K562 (cell line): ENCODE measurements at regions not wholly inside any gene's neighbourhood (a gene's known extent, or its start where the extent isn't known, plus 50 kb on each side); places are given as distances from the start of the nearest gene placed in this dataset.

ENCODE experiments used
- CBFB ChIP-seq: sonication (generic); formaldehyde crosslinking; IDR thresholded peaks from 2 replicates; pipeline ENCODE4 v1.4.0; 2020; ENCODE audit warnings: mild to moderate bottlenecking, missing genetic modification reagents
- DMBX1 ChIP-seq: fragments of 250-450 bp; sonication (Bioruptor Pico); IDR thresholded peaks from 2 replicates; pipeline ENCODE4 v1.8.0; 2022; ENCODE audit warnings: inconsistent platforms, mild to moderate bottlenecking, moderate library complexity, borderline replicate concordance
- ESRRA ChIP-seq: fragments of 450-650 bp; IDR thresholded peaks from 2 replicates; pipeline ENCODE4 v1.6.1; 2014; ENCODE audit warnings: low read depth, mild to moderate bottlenecking, moderate library complexity, borderline replicate concordance
- MYC ChIP-seq, 2 experiments: fragments of 250-450 bp in 1 of 2; sonication (Bioruptor Pico) in 1 of 2; IDR thresholded peaks; 2 replicates each; pipeline versions ENCODE4 v1.5.1 to v1.6.1; 2012 to 2021; ENCODE audit warnings: low read depth in 2 of 2, borderline replicate concordance in 1 of 2, improper control_type of control experiment in 1 of 2, low read length in 1 of 2, mild to moderate bottlenecking in 1 of 2, moderate library complexity in 1 of 2
- NR2C2 ChIP-seq, 2 experiments: fragments of 200-800 bp in 1 of 2; sonication (Bioruptor generic) in 1 of 2; sonication (generic) in 1 of 2; formaldehyde crosslinking in 1 of 2; IDR thresholded peaks; 2 replicates each; pipeline versions ENCODE4 v1.6.1 to v1.8.0; 2016 to 2022; ENCODE audit warnings: mild to moderate bottlenecking in 1 of 2, missing compliant biosample characterization in 1 of 2, missing genetic modification characterization in 1 of 2, missing genetic modification reagents in 1 of 2
- PYGO2 ChIP-seq: fragments of 450-650 bp; IDR thresholded peaks from 2 replicates; pipeline ENCODE4 v1.6.1; 2016; ENCODE audit warnings: mild to moderate bottlenecking, missing genetic modification characterization, moderate library complexity, missing compliant biosample characterization
- TEAD4 ChIP-seq, 2 experiments: sonication (generic) in 1 of 2; formaldehyde crosslinking in 1 of 2; IDR thresholded peaks; 2 replicates each; pipeline versions ENCODE4 v1.6.1 to v1.8.0; 2012 to 2022; ENCODE audit warnings: borderline replicate concordance in 1 of 2, inconsistent platforms in 1 of 2, low read length in 1 of 2, mild to moderate bottlenecking in 1 of 2, missing genetic modification reagents in 1 of 2
- ZNF445 ChIP-seq: fragments of 250-450 bp; sonication (Bioruptor Pico); IDR thresholded peaks from 2 replicates; pipeline ENCODE4 v1.4.0; 2020; ENCODE audit warnings: low read depth, mild to moderate bottlenecking, moderate library complexity
- TF ChIP-seq, protein P1 (sequence below), 2 experiments: fragments of 250-450 bp in 1 of 2; fragments of 450-650 bp in 1 of 2; sonication (Bioruptor Pico) in 1 of 2; IDR thresholded peaks; 2 replicates each; pipeline versions ENCODE4 v1.6.1 to v1.8.0; 2016 to 2021; ENCODE audit warnings: mild to moderate bottlenecking in 2 of 2, moderate library complexity in 2 of 2, missing compliant biosample characterization in 1 of 2, missing genetic modification characterization in 1 of 2
- TF ChIP-seq, protein P2 (sequence below): fragments of 450-650 bp; formaldehyde crosslinking; IDR thresholded peaks from 2 replicates; pipeline ENCODE4 v1.4.0; 2022; ENCODE audit warnings: missing genetic modification characterization
- TF ChIP-seq, protein P3 (sequence below): fragments of 150-350 bp; conservative IDR thresholded peaks from 2 replicates; pipeline ENCODE4 v1.6.1; 2014; ENCODE audit warnings: low read length
- TF ChIP-seq, protein P4 (sequence below): fragments of 450-650 bp; formaldehyde crosslinking; IDR thresholded peaks from 2 replicates; pipeline ENCODE4 v1.4.0; 2022; ENCODE audit warnings: missing genetic modification characterization
- TF ChIP-seq, protein P5 (sequence below): fragments of 200-800 bp; sonication (Bioruptor generic); IDR thresholded peaks from 2 replicates; pipeline ENCODE4 v1.6.1; 2016; ENCODE audit warnings: missing genetic modification characterization, missing compliant biosample characterization

DNA sequence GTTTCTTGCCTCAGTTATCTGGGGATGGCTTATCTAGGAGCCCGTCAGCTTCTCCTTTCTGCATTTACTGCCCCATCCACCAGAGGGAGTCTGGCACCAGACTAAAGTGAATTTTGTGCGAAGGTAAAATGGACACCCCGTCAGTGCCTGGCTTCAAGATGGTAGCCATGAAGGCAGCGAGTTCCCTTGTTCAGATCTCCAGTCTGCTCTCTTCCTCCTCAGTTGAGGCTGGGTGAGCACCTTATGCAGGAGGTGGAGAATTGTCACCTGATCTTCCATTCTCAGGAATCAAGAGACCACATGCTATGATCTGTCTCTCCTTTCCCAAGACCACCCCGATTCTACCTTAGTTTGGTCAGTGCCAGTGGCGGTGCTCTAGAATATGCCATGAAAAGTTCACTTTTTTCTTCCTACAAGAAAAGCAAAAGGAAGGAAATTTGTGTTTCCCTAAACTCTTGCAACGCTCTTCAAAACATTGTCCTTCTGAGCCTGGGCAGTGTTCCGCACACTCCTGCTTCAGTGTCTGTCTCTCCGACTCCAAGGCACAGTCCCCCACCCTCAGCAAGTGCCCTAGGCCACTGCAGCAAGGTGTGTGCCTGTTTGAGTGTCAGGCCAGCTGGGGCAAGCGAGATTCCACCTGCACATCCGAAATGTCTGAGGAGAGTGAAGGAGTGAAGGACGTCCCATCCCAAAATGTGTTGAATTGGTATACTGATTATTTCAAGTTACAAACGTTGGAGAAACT is 168.6 kb downstream of the SS18 start (continued):
- TF ChIP-seq NR2C2 (CRISPR knock-in tag; IDR thresholded peaks at IDR 0.05) (peak; percentile 29; the same call in 1 of the 2 replicates), NR2C2 (tag; IDR thresholded peaks at IDR 0.05) (no peak), PYGO2 (tag) (no peak), MYC (IDR thresholded peaks at IDR 0.05; ENCODE audit: low read depth, low read length) (peak; percentile 36; the same call in 1 of the 2 replicates), MYC (CRISPR knock-in tag; IDR thresholded peaks at IDR 0.05; ENCODE audit: borderline replicate concordance, low read depth) (no peak), ZNF445 (CRISPR knock-in tag) (no peak), CBFB (CRISPR knock-in tag) (no peak), TEAD4 (IDR thresholded peaks at IDR 0.05; ENCODE audit: low read length) (peak; percentile 91), TEAD4 (CRISPR knock-in tag; IDR thresholded peaks at IDR 0.05; ENCODE audit: borderline replicate concordance) (no peak), ESRRA (no peak), DMBX1 (CRISPR knock-in tag) (no peak)
- TF ChIP-seq, protein P1, sequence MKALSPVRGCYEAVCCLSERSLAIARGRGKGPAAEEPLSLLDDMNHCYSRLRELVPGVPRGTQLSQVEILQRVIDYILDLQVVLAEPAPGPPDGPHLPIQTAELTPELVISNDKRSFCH (CRISPR knock-in tag; IDR thresholded peaks at IDR 0.05): no peak
- TF ChIP-seq, protein P1 (tag; IDR thresholded peaks at IDR 0.05): peak; percentile 64; the same call in 1 of the 2 replicates
- TF ChIP-seq, protein P2, sequence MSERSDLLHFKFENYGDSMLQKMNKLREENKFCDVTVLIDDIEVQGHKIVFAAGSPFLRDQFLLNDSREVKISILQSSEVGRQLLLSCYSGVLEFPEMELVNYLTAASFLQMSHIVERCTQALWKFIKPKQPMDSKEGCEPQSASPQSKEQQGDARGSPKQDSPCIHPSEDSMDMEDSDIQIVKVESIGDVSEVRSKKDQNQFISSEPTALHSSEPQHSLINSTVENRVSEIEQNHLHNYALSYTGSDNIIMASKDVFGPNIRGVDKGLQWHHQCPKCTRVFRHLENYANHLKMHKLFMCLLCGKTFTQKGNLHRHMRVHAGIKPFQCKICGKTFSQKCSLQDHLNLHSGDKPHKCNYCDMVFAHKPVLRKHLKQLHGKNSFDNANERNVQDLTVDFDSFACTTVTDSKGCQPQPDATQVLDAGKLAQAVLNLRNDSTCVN (CRISPR knock-in tag): no peak
- TF ChIP-seq, protein P3, sequence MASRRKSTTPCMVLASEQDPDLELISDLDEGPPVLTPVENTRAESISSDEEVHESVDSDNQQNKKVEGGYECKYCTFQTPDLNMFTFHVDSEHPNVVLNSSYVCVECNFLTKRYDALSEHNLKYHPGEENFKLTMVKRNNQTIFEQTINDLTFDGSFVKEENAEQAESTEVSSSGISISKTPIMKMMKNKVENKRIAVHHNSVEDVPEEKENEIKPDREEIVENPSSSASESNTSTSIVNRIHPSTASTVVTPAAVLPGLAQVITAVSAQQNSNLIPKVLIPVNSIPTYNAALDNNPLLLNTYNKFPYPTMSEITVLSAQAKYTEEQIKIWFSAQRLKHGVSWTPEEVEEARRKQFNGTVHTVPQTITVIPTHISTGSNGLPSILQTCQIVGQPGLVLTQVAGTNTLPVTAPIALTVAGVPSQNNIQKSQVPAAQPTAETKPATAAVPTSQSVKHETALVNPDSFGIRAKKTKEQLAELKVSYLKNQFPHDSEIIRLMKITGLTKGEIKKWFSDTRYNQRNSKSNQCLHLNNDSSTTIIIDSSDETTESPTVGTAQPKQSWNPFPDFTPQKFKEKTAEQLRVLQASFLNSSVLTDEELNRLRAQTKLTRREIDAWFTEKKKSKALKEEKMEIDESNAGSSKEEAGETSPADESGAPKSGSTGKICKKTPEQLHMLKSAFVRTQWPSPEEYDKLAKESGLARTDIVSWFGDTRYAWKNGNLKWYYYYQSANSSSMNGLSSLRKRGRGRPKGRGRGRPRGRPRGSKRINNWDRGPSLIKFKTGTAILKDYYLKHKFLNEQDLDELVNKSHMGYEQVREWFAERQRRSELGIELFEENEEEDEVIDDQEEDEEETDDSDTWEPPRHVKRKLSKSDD: peak; percentile 95; the same call in 1 of the 2 replicates
- TF ChIP-seq, protein P4, sequence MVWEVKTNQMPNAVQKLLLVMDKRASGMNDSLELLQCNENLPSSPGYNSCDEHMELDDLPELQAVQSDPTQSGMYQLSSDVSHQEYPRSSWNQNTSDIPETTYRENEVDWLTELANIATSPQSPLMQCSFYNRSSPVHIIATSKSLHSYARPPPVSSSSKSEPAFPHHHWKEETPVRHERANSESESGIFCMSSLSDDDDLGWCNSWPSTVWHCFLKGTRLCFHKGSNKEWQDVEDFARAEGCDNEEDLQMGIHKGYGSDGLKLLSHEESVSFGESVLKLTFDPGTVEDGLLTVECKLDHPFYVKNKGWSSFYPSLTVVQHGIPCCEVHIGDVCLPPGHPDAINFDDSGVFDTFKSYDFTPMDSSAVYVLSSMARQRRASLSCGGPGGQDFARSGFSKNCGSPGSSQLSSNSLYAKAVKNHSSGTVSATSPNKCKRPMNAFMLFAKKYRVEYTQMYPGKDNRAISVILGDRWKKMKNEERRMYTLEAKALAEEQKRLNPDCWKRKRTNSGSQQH: no peak
- TF ChIP-seq, protein P5, sequence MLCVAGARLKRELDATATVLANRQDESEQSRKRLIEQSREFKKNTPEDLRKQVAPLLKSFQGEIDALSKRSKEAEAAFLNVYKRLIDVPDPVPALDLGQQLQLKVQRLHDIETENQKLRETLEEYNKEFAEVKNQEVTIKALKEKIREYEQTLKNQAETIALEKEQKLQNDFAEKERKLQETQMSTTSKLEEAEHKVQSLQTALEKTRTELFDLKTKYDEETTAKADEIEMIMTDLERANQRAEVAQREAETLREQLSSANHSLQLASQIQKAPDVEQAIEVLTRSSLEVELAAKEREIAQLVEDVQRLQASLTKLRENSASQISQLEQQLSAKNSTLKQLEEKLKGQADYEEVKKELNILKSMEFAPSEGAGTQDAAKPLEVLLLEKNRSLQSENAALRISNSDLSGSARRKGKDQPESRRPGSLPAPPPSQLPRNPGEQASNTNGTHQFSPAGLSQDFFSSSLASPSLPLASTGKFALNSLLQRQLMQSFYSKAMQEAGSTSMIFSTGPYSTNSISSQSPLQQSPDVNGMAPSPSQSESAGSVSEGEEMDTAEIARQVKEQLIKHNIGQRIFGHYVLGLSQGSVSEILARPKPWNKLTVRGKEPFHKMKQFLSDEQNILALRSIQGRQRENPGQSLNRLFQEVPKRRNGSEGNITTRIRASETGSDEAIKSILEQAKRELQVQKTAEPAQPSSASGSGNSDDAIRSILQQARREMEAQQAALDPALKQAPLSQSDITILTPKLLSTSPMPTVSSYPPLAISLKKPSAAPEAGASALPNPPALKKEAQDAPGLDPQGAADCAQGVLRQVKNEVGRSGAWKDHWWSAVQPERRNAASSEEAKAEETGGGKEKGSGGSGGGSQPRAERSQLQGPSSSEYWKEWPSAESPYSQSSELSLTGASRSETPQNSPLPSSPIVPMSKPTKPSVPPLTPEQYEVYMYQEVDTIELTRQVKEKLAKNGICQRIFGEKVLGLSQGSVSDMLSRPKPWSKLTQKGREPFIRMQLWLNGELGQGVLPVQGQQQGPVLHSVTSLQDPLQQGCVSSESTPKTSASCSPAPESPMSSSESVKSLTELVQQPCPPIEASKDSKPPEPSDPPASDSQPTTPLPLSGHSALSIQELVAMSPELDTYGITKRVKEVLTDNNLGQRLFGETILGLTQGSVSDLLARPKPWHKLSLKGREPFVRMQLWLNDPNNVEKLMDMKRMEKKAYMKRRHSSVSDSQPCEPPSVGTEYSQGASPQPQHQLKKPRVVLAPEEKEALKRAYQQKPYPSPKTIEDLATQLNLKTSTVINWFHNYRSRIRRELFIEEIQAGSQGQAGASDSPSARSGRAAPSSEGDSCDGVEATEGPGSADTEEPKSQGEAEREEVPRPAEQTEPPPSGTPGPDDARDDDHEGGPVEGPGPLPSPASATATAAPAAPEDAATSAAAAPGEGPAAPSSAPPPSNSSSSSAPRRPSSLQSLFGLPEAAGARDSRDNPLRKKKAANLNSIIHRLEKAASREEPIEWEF (CRISPR knock-in tag): no peak
